A673 (cell line): ENCODE measurements at regions not wholly inside any gene's neighbourhood (a gene's known extent, or its start where the extent isn't known, plus 50 kb on each side); places are given as distances from the start of the nearest gene placed in this dataset.
"Not testable (repeated sequence)": the region's sequence is repeated elsewhere in the genome, so short reads cannot be mapped to it uniquely, and the experiment has no call there.

Experiments
- BruUV-seq: library from RNA; stranded (reverse); fragments of 400-500 nt; replicated peaks from 2 replicates; lab custom pipeline; 2021; lab: Mats Ljungman, UMichigan
- CTCF ChIA-PET: fragments of 300-600 bp; sonication (Branson Sonifier 250); formaldehyde crosslinking; loops from one replicate; lab custom pipeline; 2022; ENCODE audit warnings: antibody characterized with exemption; lab: Charles Lee
- POLR2A ChIA-PET: fragments of 300-600 bp; sonication (Branson Sonifier 250); formaldehyde crosslinking; loops from one replicate; lab custom pipeline; 2022; ENCODE audit warnings: antibody characterized with exemption; ENCODE audit not compliant: low non-redundant PET; lab: Charles Lee
- DNase-seq: peaks from one replicate; pipeline ENCODE4 v3.0.0-alpha.2; 2015; ENCODE audit warnings: low spot score
- H3K27ac ChIP-seq: fragments of 200-600 bp; sonication (generic); 2 replicates; pipeline ENCODE4 v1.5.1; 2016; ENCODE audit warnings: mixed run types, low read depth, mild to moderate bottlenecking, mixed read lengths, antibody characterized with exemption, low read length; ENCODE audit not compliant: poor library complexity, severe bottlenecking
- H3K27me3 ChIP-seq: fragments of 200-600 bp; sonication (generic); replicated peaks from 2 replicates; pipeline ENCODE4 v1.6.1; 2017; ENCODE audit warnings: mixed run types, low read depth, mild to moderate bottlenecking, mixed read lengths, antibody characterized with exemption, low read length; ENCODE audit not compliant: insufficient read depth, poor library complexity
- H3K36me3 ChIP-seq: fragments of 200-600 bp; sonication (generic); 2 replicates; pipeline ENCODE4 v1.6.1; 2016; ENCODE audit warnings: mixed run types, mild to moderate bottlenecking, mixed read lengths, antibody characterized with exemption, low read length; ENCODE audit not compliant: insufficient read depth, poor library complexity, severe bottlenecking
- H3K4me1 ChIP-seq: fragments of 200-600 bp; sonication (generic); 2 replicates; pipeline ENCODE4 v1.6.1; 2017; ENCODE audit warnings: mixed run types, mild to moderate bottlenecking, mixed read lengths, antibody characterized with exemption, low read length; ENCODE audit not compliant: insufficient read depth, poor library complexity, severe bottlenecking
- H3K4me3 ChIP-seq: fragments of 200-600 bp; sonication (generic); 2 replicates; pipeline ENCODE4 v1.5.1; 2016; ENCODE audit warnings: low read depth, mixed run types, mild to moderate bottlenecking, mixed read lengths, low read length; ENCODE audit not compliant: poor library complexity, severe bottlenecking
- H3K9me3 ChIP-seq: fragments of 200-600 bp; sonication (generic); 2 replicates; pipeline ENCODE4 v1.6.1; 2016; ENCODE audit warnings: mixed run types, low read depth, mild to moderate bottlenecking, mixed read lengths, antibody characterized with exemption, low read length; ENCODE audit not compliant: poor library complexity, severe bottlenecking
- EZH2 ChIP-seq: fragments of 200-600 bp; sonication (generic); IDR thresholded peaks from 2 replicates; pipeline ENCODE4 v1.6.1; 2017; ENCODE audit warnings: borderline replicate concordance, low read depth, mild to moderate bottlenecking, mixed read lengths, antibody characterized with exemption, low read length; ENCODE audit not compliant: poor library complexity, severe bottlenecking
- intact Hi-C: fragments of 100-400 bp; cut with micrococcal nuclease; formaldehyde crosslinking; loops from one replicate; pipeline ENCODE4 v1.10.0; 2022; ENCODE audit not compliant: unreplicated experiment
- TF ChIP-seq, protein P1 (sequence below): fragments of 300-800, 200-600 bp; sonication (generic); conservative IDR thresholded peaks from 2 replicates; pipeline ENCODE4 v1.5.1; 2017; ENCODE audit warnings: low read depth, mild to moderate bottlenecking, antibody characterized with exemption, low read length, moderate library complexity, mixed read lengths

DNA sequence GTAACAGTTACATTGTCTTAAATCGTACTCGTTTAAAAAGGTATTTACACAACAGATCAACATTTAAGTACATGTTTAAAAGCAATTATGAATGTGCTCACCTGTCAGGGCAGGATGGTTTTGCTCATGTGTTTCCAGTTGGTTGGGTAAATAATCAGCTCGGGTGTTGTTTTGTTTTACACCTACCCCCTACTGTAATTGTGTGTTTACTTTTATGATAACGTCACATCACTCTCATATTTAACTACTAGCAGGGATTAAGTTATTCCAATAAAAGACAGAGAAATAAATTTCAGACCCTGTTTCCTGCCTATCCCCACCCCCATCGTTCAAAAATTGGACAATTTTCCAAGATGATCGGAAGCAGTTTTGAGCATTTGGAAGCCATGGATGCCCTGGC is 390.2 kb downstream of the SEC14L1 start:
- H3K4me3 ChIP-seq: no peak overlapping the region
- H3K27ac ChIP-seq: no peak overlapping the region
- peaks cover 8% of the 10 kb centered on the region for H3K9me3 ChIP-seq
- BruUV-seq: no TSS peak
- TF ChIP-seq, protein P1, sequence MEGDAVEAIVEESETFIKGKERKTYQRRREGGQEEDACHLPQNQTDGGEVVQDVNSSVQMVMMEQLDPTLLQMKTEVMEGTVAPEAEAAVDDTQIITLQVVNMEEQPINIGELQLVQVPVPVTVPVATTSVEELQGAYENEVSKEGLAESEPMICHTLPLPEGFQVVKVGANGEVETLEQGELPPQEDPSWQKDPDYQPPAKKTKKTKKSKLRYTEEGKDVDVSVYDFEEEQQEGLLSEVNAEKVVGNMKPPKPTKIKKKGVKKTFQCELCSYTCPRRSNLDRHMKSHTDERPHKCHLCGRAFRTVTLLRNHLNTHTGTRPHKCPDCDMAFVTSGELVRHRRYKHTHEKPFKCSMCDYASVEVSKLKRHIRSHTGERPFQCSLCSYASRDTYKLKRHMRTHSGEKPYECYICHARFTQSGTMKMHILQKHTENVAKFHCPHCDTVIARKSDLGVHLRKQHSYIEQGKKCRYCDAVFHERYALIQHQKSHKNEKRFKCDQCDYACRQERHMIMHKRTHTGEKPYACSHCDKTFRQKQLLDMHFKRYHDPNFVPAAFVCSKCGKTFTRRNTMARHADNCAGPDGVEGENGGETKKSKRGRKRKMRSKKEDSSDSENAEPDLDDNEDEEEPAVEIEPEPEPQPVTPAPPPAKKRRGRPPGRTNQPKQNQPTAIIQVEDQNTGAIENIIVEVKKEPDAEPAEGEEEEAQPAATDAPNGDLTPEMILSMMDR: no peak
- no peak for TF ChIP-seq EZH2
- H3K27me3 ChIP-seq: no peaks in the 10 kb centered on the region
- peaks cover 15% of the 10 kb centered on the region for H3K4me1 ChIP-seq
- intact Hi-C loops: no loop called here
- DNase-seq: no peak
- ChIA-PET CTCF (no interaction called here), POLR2A (no interaction called here)
- no peaks in the 10 kb centered on the region for H3K36me3 ChIP-seq

DNA sequence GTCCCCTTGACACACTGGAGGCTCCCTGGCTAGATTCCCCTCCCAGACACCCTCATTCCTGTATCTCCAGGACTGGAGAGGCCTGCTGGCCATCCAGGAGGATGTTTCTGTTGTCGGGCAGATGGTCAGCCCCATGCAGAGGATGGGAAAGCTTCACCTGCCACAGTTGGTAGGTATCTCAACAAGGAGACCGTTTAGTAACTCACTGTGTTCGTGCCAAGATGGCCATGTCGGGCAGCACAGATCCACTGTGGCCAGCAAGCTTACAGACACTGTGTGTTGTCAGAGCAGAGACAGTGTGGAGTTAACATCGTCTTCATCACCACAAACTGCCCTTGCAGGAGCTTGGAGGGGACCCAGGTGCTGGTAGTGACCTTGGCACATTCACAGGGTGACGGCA is 390.9 kb downstream of the SEC14L1 start:
- TF ChIP-seq, protein P1: no peak
- TF ChIP-seq EZH2: no peak
- Histone ChIP-seq H3K9me3 (peaks cover 8% of the 10 kb centered on the region), H3K27ac (no peak overlapping the region), H3K4me3 (no peak overlapping the region), H3K27me3 (no peaks in the 10 kb centered on the region), H3K36me3 (no peaks in the 10 kb centered on the region), H3K4me1 (peaks cover 19% of the 10 kb centered on the region)
- intact Hi-C loops: no loop called here
- ChIA-PET CTCF (no interaction called here), POLR2A (no interaction called here)
- no TSS peak for BruUV-seq
- no peak for DNase-seq

DNA sequence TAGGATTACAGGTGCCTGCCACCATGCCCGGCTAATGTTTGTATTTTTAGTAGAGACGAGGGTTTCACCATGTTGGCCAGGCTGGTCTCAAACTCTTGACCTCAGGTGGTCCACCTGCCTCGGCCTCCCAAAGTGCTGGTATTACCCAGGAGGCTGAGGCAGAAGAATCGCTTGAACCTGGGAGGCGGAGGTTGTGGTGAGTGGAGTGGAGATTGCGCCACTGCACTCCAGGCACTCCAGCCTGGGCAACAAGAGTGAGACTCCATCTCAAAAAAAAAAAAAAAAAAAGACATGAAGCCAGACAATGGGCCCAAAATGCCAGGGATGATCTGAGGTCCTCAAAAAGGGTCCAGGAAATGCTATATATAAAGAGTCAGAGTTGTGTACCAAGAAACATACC is 392.9 kb downstream of the SEC14L1 start:
- H3K9me3 ChIP-seq, POLR2A ChIA-PET, H3K27ac ChIP-seq, BruUV-seq, H3K36me3 ChIP-seq, intact Hi-C loops, CTCF ChIA-PET, H3K4me3 ChIP-seq, DNase-seq, H3K27me3 ChIP-seq: not testable (repeated sequence)
- peaks cover 11% of the 10 kb centered on the region for H3K4me1 ChIP-seq

DNA sequence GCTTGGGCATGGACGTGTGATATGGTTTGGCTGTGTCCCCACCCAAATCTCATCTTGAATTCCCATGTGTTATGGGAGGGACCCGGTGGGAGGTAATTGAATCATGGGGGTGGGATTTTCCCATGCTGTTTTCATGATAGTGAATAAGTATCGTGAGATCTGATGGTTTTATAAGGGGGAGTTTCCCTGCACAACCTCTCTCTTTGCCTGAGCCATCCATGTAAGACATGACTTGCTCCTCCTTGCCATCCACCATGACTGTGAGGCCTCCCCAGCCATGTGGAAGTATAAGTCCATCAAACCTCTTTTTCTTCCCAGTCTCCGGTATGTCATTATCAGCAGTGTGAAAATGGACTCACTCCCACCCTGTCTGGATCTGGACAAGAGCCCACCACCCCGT is 393.4 kb downstream of the SEC14L1 start:
- H3K36me3 ChIP-seq: no peaks in the 10 kb centered on the region
- no peak overlapping the region for H3K27ac ChIP-seq
- intact Hi-C loops: no loop called here
- ChIA-PET POLR2A (no interaction called here), CTCF (no interaction called here)
- DNase-seq: no peak
- H3K9me3 ChIP-seq: peaks cover 8% of the 10 kb centered on the region
- TF ChIP-seq, protein P1: no peak
- no peak for TF ChIP-seq EZH2
- H3K4me1 ChIP-seq: peaks cover 11% of the 10 kb centered on the region
- no peak overlapping the region for H3K4me3 ChIP-seq
- H3K27me3 ChIP-seq: no peaks in the 10 kb centered on the region
- no TSS peak for BruUV-seq
